ENCODE measurements at regions not wholly inside any gene's neighbourhood (a gene's known extent, or its start where the extent isn't known, plus 50 kb on each side); places are given as distances from the start of the nearest gene placed in this dataset.

GRCh38 chr3:194949592-194949991, 263.9 kb downstream of the FAM43A start:
- DNase-seq (ENCODE audit: low spot score) = no peak
- Histone ChIP-seq H3F3A (replicated peaks; ENCODE audit: low read depth) (no peaks in the 10 kb centered on the region), H3K27ac (ENCODE audit: low read depth) (no peak overlapping the region), H3K9me2 (ENCODE audit: insufficient read depth) (no peaks in the 10 kb centered on the region), H3K4me3 (no peak overlapping the region), H3K4me2 (no peak overlapping the region), H3K4me1 (ENCODE audit: insufficient read depth) (peaks cover 9% of the 10 kb centered on the region), H3K27me3 (ENCODE audit: insufficient read depth) (no peaks in the 10 kb centered on the region), H3K79me2 (replicated peaks; ENCODE audit: insufficient read depth) (no peaks in the 10 kb centered on the region), H4K20me1 (replicated peaks; ENCODE audit: insufficient read depth) (no peaks in the 10 kb centered on the region; the same call in 1 of the 2 replicates), H3K36me3 (ENCODE audit: insufficient read depth) (no peaks in the 10 kb centered on the region), H2AFZ (no peak overlapping the region)
- Mint-ChIP-seq H3K27me3 (ENCODE audit: insufficient read depth, low read depth, poor library complexity) (peaks cover 4% of the 10 kb centered on the region), H3K4me3 (no peak overlapping the region), H3K27ac (no peak overlapping the region), H3K36me3 (ENCODE audit: low read depth) (no peaks in the 10 kb centered on the region), H3K4me1 (peaks cover 17% of the 10 kb centered on the region), H3K9me3 (peaks cover 4% of the 10 kb centered on the region; the same call in 1 of the 3 replicates)
- TF ChIP-seq, protein P1, sequence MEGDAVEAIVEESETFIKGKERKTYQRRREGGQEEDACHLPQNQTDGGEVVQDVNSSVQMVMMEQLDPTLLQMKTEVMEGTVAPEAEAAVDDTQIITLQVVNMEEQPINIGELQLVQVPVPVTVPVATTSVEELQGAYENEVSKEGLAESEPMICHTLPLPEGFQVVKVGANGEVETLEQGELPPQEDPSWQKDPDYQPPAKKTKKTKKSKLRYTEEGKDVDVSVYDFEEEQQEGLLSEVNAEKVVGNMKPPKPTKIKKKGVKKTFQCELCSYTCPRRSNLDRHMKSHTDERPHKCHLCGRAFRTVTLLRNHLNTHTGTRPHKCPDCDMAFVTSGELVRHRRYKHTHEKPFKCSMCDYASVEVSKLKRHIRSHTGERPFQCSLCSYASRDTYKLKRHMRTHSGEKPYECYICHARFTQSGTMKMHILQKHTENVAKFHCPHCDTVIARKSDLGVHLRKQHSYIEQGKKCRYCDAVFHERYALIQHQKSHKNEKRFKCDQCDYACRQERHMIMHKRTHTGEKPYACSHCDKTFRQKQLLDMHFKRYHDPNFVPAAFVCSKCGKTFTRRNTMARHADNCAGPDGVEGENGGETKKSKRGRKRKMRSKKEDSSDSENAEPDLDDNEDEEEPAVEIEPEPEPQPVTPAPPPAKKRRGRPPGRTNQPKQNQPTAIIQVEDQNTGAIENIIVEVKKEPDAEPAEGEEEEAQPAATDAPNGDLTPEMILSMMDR (conservative IDR thresholded peaks at IDR 0.05; ENCODE audit: low read depth in 2 of 2) = no peak
- TF ChIP-seq REST (IDR thresholded peaks at IDR 0.05; ENCODE audit: unreplicated experiment) = no peak
- no peak for TF ChIP-seq ZNF462 (CRISPR knock-in tag; IDR thresholded peaks at IDR 0.05)
- TF ChIP-seq ZNF331 (CRISPR knock-in tag; IDR thresholded peaks at IDR 0.05; ENCODE audit: low read depth) = no peak
- TF ChIP-seq CREB1 (CRISPR knock-in tag; IDR thresholded peaks at IDR 0.05; ENCODE audit: low read depth) = no peak
- no peak for TF ChIP-seq NANOG (IDR thresholded peaks at IDR 0.05; ENCODE audit: borderline replicate concordance)
- TF ChIP-seq, protein P2, sequence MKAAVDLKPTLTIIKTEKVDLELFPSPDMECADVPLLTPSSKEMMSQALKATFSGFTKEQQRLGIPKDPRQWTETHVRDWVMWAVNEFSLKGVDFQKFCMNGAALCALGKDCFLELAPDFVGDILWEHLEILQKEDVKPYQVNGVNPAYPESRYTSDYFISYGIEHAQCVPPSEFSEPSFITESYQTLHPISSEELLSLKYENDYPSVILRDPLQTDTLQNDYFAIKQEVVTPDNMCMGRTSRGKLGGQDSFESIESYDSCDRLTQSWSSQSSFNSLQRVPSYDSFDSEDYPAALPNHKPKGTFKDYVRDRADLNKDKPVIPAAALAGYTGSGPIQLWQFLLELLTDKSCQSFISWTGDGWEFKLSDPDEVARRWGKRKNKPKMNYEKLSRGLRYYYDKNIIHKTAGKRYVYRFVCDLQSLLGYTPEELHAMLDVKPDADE (IDR thresholded peaks at IDR 0.05) = no peak
- no peak for TF ChIP-seq STAT1 (IDR thresholded peaks at IDR 0.05; ENCODE audit: unreplicated experiment)
- TF ChIP-seq ZNF114 (CRISPR knock-in tag; IDR thresholded peaks at IDR 0.05) = no peak
- no peak for TF ChIP-seq EZH2 (IDR thresholded peaks at IDR 0.05; ENCODE audit: low read depth, unreplicated experiment)
- no peak for TF ChIP-seq JUNB (IDR thresholded peaks at IDR 0.05; ENCODE audit: unreplicated experiment)
- no peak for TF ChIP-seq POLR2AphosphoS5 (IDR thresholded peaks at IDR 0.05; ENCODE audit: low read depth)
- TF ChIP-seq EZH2phosphoT487 (IDR thresholded peaks at IDR 0.05; ENCODE audit: unreplicated experiment) = no peak
- no peak for ATAC-seq

All from GM23338 (cell line).